B cell (primary cell): ENCODE measurements at regions not wholly inside any gene's neighbourhood (a gene's known extent, or its start where the extent isn't known, plus 50 kb on each side); places are given as distances from the start of the nearest gene placed in this dataset.

Experiments used
- ATAC-seq: fragments of 200-7000 bp; cut with Tn5 transposase; one replicate; pipeline ENCODE4 v1.10.0; 2021; ENCODE audit warnings: low read depth, mild to moderate bottlenecking, moderate number of reproducible peaks, moderate library complexity
- CTCF ChIA-PET: fragments of 350-600 bp; sonication (Branson Sonifier 250); formaldehyde crosslinking; loops from one replicate; lab custom pipeline; 2021; ENCODE audit warnings: antibody characterized with exemption, inconsistent platforms; lab: Charles Lee
- POLR2A ChIA-PET: fragments of 350-600 bp; sonication (Branson Sonifier 250); formaldehyde crosslinking; loops from one replicate; lab custom pipeline; 2021; ENCODE audit warnings: antibody characterized with exemption; lab: Charles Lee
- DNase-seq: peaks from one replicate; pipeline ENCODE4 v3.0.0; 2013
- H2AFZ ChIP-seq: 2 replicates; pipeline ENCODE4 v1.6.1; 2012; ENCODE audit warnings: mild to moderate bottlenecking, low read depth, low read length; ENCODE audit not compliant: insufficient read depth, poor library complexity, severe bottlenecking
- H3K27ac ChIP-seq, 2 donors: 1 replicate in 1 of 2; 2 replicates in 1 of 2; pipeline ENCODE4 v1.5.1; 2012 to 2013; ENCODE audit warnings: low read length in 2 of 2, mild to moderate bottlenecking in 2 of 2, moderate library complexity in 1 of 2
- H3K27me3 ChIP-seq, 4 experiments: fragments of 200-600 bp in 1 of 4; sonication (generic) in 1 of 4; replicated peaks in 1 of 4; 1 replicate in 2 of 4; 2 replicates in 2 of 4; pipeline versions ENCODE4 v1.6.1 to v1.7.0; 2013 to 2016; ENCODE audit warnings: low read length in 3 of 4, mild to moderate bottlenecking in 2 of 4, mixed read lengths in 1 of 4, moderate library complexity in 1 of 4; ENCODE audit not compliant: insufficient read depth in 4 of 4, control insufficient read depth in 3 of 4; ENCODE audit errors: control extremely low read depth in 1 of 4
- H3K36me3 ChIP-seq, 2 experiments: replicated peaks in 1 of 2; 1 replicate in 1 of 2; 2 replicates in 1 of 2; pipeline versions ENCODE4 v1.6.1 to v1.7.1; 2013; ENCODE audit warnings: low read length in 1 of 2; ENCODE audit not compliant: insufficient read depth in 2 of 2, control insufficient read depth in 1 of 2; ENCODE audit errors: control extremely low read depth in 1 of 2, extremely low read depth in 1 of 2
- H3K4me1 ChIP-seq, 2 donors: fragments of 200-600 bp in 1 of 2; sonication (generic) in 1 of 2; 1 replicate in 1 of 2; 2 replicates in 1 of 2; pipeline versions ENCODE4 v1.5.1 to v1.6.1; 2013 to 2017; ENCODE audit warnings: low read length in 2 of 2; ENCODE audit not compliant: control insufficient read depth in 2 of 2, insufficient read depth in 2 of 2
- H3K4me2 ChIP-seq: replicated peaks from 2 replicates; pipeline ENCODE3; 2012; ENCODE audit warnings: mild to moderate bottlenecking, low read depth, low read length; ENCODE audit not compliant: poor library complexity, severe bottlenecking
- H3K4me3 ChIP-seq, 5 experiments: fragments of 200-600 bp in 1 of 5; sonication (generic) in 1 of 5; 1 replicate in 3 of 5; 2 replicates in 2 of 5; pipeline versions ENCODE4 v1.5.1 to v1.7.0; 2011 to 2016; ENCODE audit warnings: low read length in 4 of 5, mild to moderate bottlenecking in 4 of 5, low read depth in 2 of 5, control low read depth in 1 of 5, moderate library complexity in 1 of 5; ENCODE audit not compliant: insufficient read depth in 1 of 5; ENCODE audit errors: control extremely low read depth in 1 of 5, extremely low read depth in 1 of 5
- H3K79me2 ChIP-seq: fragments of 200-600 bp; sonication (generic); one replicate; pipeline ENCODE4 v1.6.0; 2016; ENCODE audit warnings: low read length; ENCODE audit not compliant: control insufficient read depth, insufficient read depth
- H3K9ac ChIP-seq: fragments of 200-600 bp; sonication (generic); 2 replicates; pipeline ENCODE4 v1.6.1; 2017; ENCODE audit warnings: mild to moderate bottlenecking, low read length, moderate library complexity
- H3K9me3 ChIP-seq, 3 donors: one replicate each; pipeline versions ENCODE4 v1.6.1 to v1.7.1; 2013; ENCODE audit warnings: low read length in 2 of 3; ENCODE audit not compliant: control insufficient read depth in 2 of 3, insufficient read depth in 1 of 3; ENCODE audit errors: control extremely low read depth in 1 of 3
- H4K20me1 ChIP-seq: 2 replicates; pipeline ENCODE4 v1.6.0; 2012; ENCODE audit warnings: mild to moderate bottlenecking, low read length; ENCODE audit not compliant: insufficient read depth, control insufficient read depth, poor library complexity, severe bottlenecking
- H3K27ac Mint-ChIP-seq: one replicate; pipeline ENCODE4 v1.8.0; 2021; ENCODE audit warnings: mixed read lengths
- H3K27me3 Mint-ChIP-seq: one replicate; pipeline ENCODE4 v1.8.0; 2021; ENCODE audit warnings: mixed read lengths
- H3K4me1 Mint-ChIP-seq: one replicate; pipeline ENCODE4 v1.8.0; 2021; ENCODE audit warnings: mixed read lengths
- H3K4me3 Mint-ChIP-seq: one replicate; pipeline ENCODE4 v1.8.0; 2021; ENCODE audit warnings: mixed read lengths
- H3K9me3 Mint-ChIP-seq: one replicate; pipeline ENCODE4 v1.8.0; 2022; ENCODE audit warnings: mixed read lengths; ENCODE audit not compliant: insufficient read depth
- CTCF ChIP-seq: fragments of 200-600 bp; IDR thresholded peaks from one replicate; pipeline ENCODE4 v1.8.0; 2022; ENCODE audit warnings: antibody characterized with exemption, mild to moderate bottlenecking
- EZH2 ChIP-seq: IDR thresholded peaks from 2 replicates; pipeline ENCODE4 v1.6.1; 2012; ENCODE audit warnings: borderline replicate concordance, low read depth, mild to moderate bottlenecking, moderate library complexity, low read length; ENCODE audit not compliant: insufficient read depth, poor library complexity, severe bottlenecking
- WGBS: methylation state at CpG from one replicate; pipeline ENCODE4 v1.1.5; 2013; ENCODE audit warnings: missing lambda C conversion rate; ENCODE audit not compliant: insufficient coverage; 5-methylcytosine and 5-hydroxymethylcytosine counted together
- intact Hi-C: fragments of 100-400 bp; cut with micrococcal nuclease; formaldehyde crosslinking; loops from one replicate; pipeline ENCODE4 v1.10.0; 2022

- intact Hi-C loops: no loop called here
- Histone ChIP-seq H3K9ac (no peak overlapping the region), H3K4me2 (no peak overlapping the region), H3K4me1 (no peaks in the 10 kb centered on the region), H3K9me3 (peaks cover 0 to 12% (median 0%) of the 10 kb centered on the region in 3 donors), H3K27ac (no peak overlapping the region), H2AFZ (no peak overlapping the region), H3K79me2 (no peaks in the 10 kb centered on the region), H4K20me1 (no peaks in the 10 kb centered on the region), H3K36me3 (no peaks in the 10 kb centered on the region), H3K27me3 (no peaks in the 10 kb centered on the region), H3K4me3 (no peak overlapping the region)
- ATAC-seq (no peak), DNase-seq (no peak)
- H3K27ac Mint-ChIP-seq: no peak overlapping the region
- no peaks in the 10 kb centered on the region for H3K4me1 Mint-ChIP-seq
- TF ChIP-seq CTCF (no peak), EZH2 (no peak)
- POLR2A ChIA-PET: no interaction called here
- CTCF ChIA-PET: no interaction called here
- no peaks in the 10 kb centered on the region for H3K9me3 Mint-ChIP-seq
- 85% methylated on average over 3 of the region's 5 CpGs for WGBS
- no peak overlapping the region for H3K4me3 Mint-ChIP-seq
- H3K27me3 Mint-ChIP-seq: peaks cover 5% of the 10 kb centered on the region
Observed at GRCh38 chr10:44046605-44047004, 338.3 kb downstream of the CXCL12 start.

- Mint-ChIP-seq H3K4me1 (no peaks in the 10 kb centered on the region), H3K4me3 (no peak overlapping the region), H3K27ac (no peak overlapping the region), H3K27me3 (peaks cover 5% of the 10 kb centered on the region), H3K9me3 (peaks cover 6% of the 10 kb centered on the region)
- Histone ChIP-seq H3K27ac (no peak overlapping the region), H3K27me3 (no peaks in the 10 kb centered on the region), H3K9me3 (peaks cover 0 to 10% (median 0%) of the 10 kb centered on the region in 3 donors), H3K36me3 (no peaks in the 10 kb centered on the region), H4K20me1 (no peaks in the 10 kb centered on the region), H3K4me1 (no peaks in the 10 kb centered on the region), H3K79me2 (no peaks in the 10 kb centered on the region), H2AFZ (no peak overlapping the region), H3K4me2 (no peak overlapping the region), H3K9ac (no peak overlapping the region), H3K4me3 (no peak overlapping the region)
- ATAC-seq (no peak), DNase-seq (no peak)
- ChIA-PET POLR2A (no interaction called here), CTCF (no interaction called here)
- no peak for TF ChIP-seq CTCF
- TF ChIP-seq EZH2: no peak
- 80% methylated on average over 6 of the region's 6 CpGs for WGBS
- intact Hi-C loops: no loop called here
Observed at GRCh38 chr10:44045020-44045419, 339.9 kb downstream of the CXCL12 start.
